ENCODE measurements at regions not wholly inside any gene's neighbourhood (a gene's known extent, or its start where the extent isn't known, plus 50 kb on each side); places are given as distances from the start of the nearest gene placed in this dataset.

DNA sequence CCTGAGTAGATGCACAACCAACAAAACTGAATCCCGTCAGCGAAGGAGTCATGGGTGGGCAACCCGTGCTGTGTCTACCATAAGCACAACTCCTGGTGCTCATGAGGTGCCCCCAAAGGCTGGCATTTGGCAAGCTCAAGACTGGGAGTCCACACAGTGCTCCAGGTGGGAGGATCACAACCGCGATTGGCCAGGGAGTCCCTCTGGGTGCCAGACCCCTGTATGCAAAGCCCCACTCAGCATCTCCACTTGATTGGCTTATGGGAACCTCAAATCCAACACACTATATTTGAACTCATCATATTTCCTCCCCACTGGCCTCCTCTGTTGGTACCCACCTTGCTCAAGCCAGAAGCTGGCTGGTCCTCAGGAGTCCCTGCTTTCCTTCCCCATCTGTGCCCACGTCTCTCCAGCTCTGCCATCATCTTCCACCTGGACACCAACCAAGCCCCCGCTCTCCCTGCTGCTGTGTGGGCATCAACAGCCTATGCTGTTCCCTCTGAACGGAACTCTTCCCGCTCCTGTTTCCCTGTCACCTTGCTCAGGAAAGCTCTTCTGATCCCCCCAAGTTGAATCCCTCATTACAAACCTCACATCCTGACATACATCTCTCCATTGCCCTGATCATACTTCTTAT, 142.3 kb upstream of the PTPN1 start:
- TF ChIP-seq CTCF (conservative IDR thresholded peaks at IDR 0.05) (no peak), ZFX (IDR thresholded peaks at IDR 0.05) (no peak)
